ENCODE measurements at regions not wholly inside any gene's neighbourhood (a gene's known extent, or its start where the extent isn't known, plus 50 kb on each side); places are given as distances from the start of the nearest gene placed in this dataset.

- TF ChIP-seq BCL3 (IDR thresholded peaks at IDR 0.05; ENCODE audit: borderline replicate concordance, insufficient read depth, low read depth, low read length, poor library complexity, severe bottlenecking) (no peak), FOXK2 (IDR thresholded peaks at IDR 0.05) (no peak), HCFC1 (IDR thresholded peaks at IDR 0.05; ENCODE audit: low read length) (no peak), TARDBP (IDR thresholded peaks at IDR 0.05; ENCODE audit: borderline replicate concordance) (no peak), E4F1 (IDR thresholded peaks at IDR 0.05; ENCODE audit: borderline replicate concordance, partially characterized antibody) (no peak), PAX8 (IDR thresholded peaks at IDR 0.05) (no peak), PKNOX1 (IDR thresholded peaks at IDR 0.05) (no peak), YY1 (IDR thresholded peaks at IDR 0.05; ENCODE audit: low read depth, low read length) (no peak), RAD21 (IDR thresholded peaks at IDR 0.05; ENCODE audit: insufficient read depth, low read depth, low read length) (no peak), EGR1 (IDR thresholded peaks at IDR 0.05; ENCODE audit: borderline replicate concordance in 1 of 2, low read depth in 2 of 2, low read length in 2 of 2) (no peak), CUX1 (IDR thresholded peaks at IDR 0.05; ENCODE audit: insufficient replicate concordance, low read depth, low read length) (no peak), ZBTB33 (IDR thresholded peaks at IDR 0.05) (no peak), BRCA1 (IDR thresholded peaks at IDR 0.05; ENCODE audit: low read depth, low read length) (no peak)
- TF ChIP-seq, protein P1, sequence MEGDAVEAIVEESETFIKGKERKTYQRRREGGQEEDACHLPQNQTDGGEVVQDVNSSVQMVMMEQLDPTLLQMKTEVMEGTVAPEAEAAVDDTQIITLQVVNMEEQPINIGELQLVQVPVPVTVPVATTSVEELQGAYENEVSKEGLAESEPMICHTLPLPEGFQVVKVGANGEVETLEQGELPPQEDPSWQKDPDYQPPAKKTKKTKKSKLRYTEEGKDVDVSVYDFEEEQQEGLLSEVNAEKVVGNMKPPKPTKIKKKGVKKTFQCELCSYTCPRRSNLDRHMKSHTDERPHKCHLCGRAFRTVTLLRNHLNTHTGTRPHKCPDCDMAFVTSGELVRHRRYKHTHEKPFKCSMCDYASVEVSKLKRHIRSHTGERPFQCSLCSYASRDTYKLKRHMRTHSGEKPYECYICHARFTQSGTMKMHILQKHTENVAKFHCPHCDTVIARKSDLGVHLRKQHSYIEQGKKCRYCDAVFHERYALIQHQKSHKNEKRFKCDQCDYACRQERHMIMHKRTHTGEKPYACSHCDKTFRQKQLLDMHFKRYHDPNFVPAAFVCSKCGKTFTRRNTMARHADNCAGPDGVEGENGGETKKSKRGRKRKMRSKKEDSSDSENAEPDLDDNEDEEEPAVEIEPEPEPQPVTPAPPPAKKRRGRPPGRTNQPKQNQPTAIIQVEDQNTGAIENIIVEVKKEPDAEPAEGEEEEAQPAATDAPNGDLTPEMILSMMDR (IDR thresholded peaks at IDR 0.05 in 2 of 3, conservative IDR thresholded peaks at IDR 0.05 in 1 of 3; ENCODE audit: control insufficient read depth in 2 of 3, extremely low read depth in 1 of 3, insufficient read depth in 1 of 3, low read depth in 3 of 3, low read length in 3 of 3), result no peak
Observed at GRCh38 chr12:125525879-125526278, 460.6 kb downstream of the AACS start.
